Activated naive CD4-positive, alpha-beta T cell treated with anti-CD3 and anti-CD28 coated beads, Interleukin-2, amount 50 U/mL, for 16 hours (primary cell): ENCODE measurements at regions not wholly inside any gene's neighbourhood (a gene's known extent, or its start where the extent isn't known, plus 50 kb on each side); places are given as distances from the start of the nearest gene placed in this dataset.
"Not testable (repeated sequence)": the region's sequence is repeated elsewhere in the genome, so short reads cannot be mapped to it uniquely, and the experiment has no call there.

Experiments used
- DNase-seq: peaks from one replicate; pipeline ENCODE4 v3.0.0-alpha.2; 2020

GRCh38 chrY:18889548-18889947, 116.0 kb upstream of the HSFY2 start:
- no peak for DNase-seq

- DNase-seq, result no peak
Measured at GRCh38 chrY:18884748-18885147, 111.2 kb upstream of the HSFY2 start.

GRCh38 chrY:18869145-18869544, 95.6 kb upstream of the HSFY2 start:
- DNase-seq, result not testable (repeated sequence)

GRCh38 chrY:18866887-18867551, 93.5 kb upstream of the HSFY2 start:
- not testable (repeated sequence) for DNase-seq

GRCh38 chrY:18860856-18861255, 87.3 kb upstream of the HSFY2 start:
- not testable (repeated sequence) for DNase-seq

GRCh38 chrY:18858484-18859191, 85.1 kb upstream of the HSFY2 start:
- not testable (repeated sequence) for DNase-seq

GRCh38 chrY:18855184-18855583, 81.6 kb upstream of the HSFY2 start:
- DNase-seq, result not testable (repeated sequence)

- not testable (repeated sequence) for DNase-seq
Measured at GRCh38 chrY:18853323-18853722, 79.8 kb upstream of the HSFY2 start.

GRCh38 chrY:18836643-18837042, 63.1 kb upstream of the HSFY2 start:
- DNase-seq, result not testable (repeated sequence)
